HG03354 (cell line): ENCODE measurements at regions not wholly inside any gene's neighbourhood (a gene's known extent, or its start where the extent isn't known, plus 50 kb on each side); places are given as distances from the start of the nearest gene placed in this dataset.
A peak's percentile ranks its signal among the peaks of the same experiment; 100 is the strongest.

Experiments used
- ATAC-seq: cut with Tn5 transposase; IDR thresholded peaks from one replicate; pipeline ENCODE4 v1.9.1; 2021; ENCODE audit warnings: mild to moderate bottlenecking; ENCODE audit not compliant: unreplicated experiment, poor library complexity, severe bottlenecking

DNA sequence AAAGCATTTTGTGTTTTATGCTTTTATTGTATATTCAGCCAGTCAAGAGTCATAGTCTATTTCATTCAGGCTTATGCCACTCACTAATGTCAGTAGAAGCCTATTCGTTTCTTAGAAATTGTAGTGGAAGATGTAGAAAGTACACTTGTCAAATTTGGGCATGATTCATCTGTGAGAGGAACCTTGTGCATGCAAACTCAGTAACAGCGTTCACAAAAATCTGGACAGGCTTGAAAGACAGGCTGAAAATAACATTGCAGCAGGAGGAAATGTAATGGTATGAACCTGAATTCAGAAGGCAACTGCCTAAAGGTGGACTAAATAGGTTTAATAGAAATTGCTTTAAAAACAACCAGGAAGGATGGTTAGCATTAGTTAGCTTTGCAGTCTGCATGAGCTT, 213.5 kb downstream of the CMPK2 start:
- no peak for ATAC-seq

- no peak for ATAC-seq
Measured at GRCh38 chr2:6653281-6653750, 212.4 kb downstream of the CMPK2 start.

DNA sequence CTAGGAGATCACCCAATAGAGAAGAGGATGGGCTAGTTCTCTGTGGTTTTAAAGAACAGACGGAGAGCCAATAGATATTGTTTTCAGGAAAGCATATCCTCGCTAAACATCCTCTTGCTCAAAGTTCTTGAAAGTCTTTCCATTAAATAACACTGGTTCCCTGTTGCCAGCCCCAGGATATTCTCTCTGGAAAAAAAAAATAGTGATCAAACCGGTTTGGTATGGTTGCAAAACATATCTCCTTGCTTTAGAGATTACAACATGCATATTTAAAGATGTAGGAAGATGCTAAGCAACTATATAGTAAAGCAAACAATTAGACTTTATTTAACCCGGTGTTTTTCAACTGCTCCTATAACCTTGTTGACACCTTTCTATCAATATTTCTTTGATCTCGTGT, 211.4 kb downstream of the CMPK2 start:
- no peak for ATAC-seq

DNA sequence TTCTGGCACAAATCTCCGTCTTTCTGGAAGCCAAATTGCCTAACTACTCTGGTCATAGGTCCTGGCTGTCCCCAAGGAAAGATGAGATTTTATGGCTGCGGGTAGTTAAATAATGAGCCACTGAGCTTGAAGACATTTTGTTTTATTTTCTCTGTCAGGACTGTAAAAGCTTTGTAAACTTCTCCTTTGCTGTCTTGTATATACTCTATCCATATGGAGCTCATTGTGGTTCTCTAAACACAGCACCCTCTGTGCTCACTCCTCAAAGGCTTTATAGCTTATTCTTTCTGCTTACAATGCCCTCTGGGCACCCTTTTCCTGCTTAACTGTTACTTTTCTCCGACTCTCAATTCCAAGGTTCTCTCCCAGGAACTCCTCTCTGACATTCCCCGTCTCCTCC, 209.1 kb downstream of the CMPK2 start:
- ATAC-seq = no peak

- ATAC-seq = no peak
Measured at GRCh38 chr2:6657136-6657535, 208.6 kb downstream of the CMPK2 start.

DNA sequence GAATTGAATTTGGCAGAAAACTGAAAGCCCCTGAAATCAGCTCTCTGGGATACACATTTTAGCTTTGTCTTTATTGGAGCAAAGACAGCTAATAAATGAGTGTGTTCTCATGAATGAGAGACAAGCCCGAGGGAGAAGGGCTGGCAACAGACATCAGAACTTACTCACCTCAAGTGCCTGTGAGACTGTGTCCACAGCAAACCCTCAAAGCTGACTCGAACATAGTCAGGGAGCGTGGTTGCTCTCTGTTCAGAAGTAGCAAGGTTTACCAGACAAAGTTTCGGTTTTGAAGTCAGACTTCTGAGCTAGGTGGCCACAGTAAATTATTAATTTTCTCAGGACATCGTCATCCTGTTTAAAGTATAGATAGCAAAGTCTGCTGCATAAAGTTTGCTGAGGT, 207.9 kb downstream of the CMPK2 start:
- peak; percentile 86 for ATAC-seq

GRCh38 chr2:6664332-6665061, 201.2 kb downstream of the CMPK2 start:
- no peak for ATAC-seq

DNA sequence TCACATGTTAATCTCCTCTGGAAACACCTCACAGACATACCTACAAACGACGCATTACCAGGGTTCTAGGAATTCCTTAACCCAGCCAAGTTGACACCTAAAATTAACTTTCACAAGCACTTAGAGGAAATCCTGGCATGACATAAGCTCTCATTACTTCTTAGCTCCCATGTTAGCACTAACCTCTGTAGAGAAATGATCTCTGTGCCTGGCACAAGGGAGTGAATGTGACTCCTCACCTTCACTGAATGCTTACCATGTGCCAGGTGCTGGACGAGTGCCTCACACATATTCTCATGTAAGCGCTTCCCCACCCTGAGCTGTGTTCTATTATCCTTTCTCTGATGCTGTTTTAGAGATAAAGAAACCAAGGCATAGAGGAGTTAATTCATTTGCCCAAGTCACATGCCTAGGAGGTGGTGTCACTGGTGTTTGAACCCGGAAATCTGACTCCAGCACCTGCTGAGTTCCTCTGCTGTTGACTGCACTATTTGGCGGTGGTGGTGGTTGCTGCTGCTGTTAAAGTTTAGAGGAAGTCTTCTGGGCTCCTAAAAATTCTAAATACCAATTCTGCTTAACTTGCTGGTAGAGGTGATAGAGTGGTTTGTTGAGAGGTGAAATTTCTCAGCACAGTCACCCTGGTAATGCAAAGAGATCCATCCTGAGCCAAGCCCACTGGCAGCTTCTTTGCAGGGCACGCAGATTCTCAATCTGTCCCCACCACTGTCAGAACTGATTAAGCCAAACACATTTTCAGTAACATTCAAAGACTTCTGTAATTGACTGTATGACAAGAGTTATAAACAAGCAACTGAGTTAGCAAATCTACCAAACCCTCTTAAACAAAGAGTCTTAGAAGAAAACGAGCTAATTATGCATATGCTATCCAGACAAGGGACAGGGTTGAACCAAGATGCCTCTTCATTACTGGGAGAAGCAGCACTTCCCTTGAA, 200.3 kb downstream of the CMPK2 start:
- no peak for ATAC-seq

DNA sequence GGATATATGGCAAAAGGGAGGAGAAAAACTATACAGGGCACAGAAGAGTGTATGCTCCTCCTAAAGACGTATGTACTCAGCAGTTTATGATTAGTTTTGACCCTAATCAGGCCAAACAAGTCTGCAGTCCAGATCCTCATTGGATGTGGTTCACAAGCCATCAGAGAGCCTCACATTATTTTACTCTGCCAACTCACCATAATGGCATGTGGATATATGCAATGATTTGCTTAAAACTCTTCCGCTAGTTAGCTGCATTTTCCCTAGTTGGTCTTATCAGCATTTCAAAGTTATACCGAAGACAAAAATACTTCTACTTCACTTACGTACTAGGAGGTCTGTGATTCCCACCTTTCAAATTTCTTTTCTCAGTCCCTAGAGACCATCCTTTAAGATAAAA, 198.4 kb downstream of the CMPK2 start:
- no peak for ATAC-seq

DNA sequence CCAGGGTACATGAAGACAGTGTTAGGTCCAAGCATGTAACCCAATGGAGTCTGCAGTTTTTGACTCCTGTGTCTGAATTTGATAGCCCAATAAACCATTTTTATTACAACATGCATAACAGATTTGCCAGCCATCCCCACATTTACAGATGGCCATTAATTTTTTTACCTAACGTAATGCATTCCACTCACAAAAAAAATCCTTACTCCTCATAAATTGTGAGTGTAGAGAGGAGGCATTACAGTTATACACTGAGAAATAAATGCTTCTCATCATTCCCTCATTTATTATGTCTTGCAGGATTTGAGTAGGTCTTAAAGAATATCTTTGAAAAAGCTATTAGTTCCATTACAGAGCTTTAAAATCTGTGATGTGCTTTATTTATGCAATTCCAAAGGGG, 193.8 kb downstream of the CMPK2 start:
- no peak for ATAC-seq

DNA sequence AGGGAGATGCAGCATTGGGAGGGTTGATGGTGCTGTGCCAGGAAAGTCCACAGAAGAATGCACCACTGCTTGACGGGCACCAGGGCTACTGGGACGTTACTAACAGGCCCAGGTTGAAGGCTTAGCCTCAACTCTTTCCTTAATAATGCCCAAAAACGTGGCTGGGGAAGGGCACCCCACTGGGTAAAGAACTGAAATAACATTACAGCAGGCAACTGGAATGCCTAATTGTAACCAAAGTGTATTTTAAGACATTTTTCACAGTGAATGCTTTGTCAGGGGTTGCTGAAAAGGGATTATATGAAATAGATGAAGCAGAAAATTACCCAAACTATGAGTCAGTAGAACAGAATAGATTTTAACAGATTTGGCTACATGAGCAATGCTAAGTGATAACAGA, 191.3 kb downstream of the CMPK2 start:
- no peak for ATAC-seq

DNA sequence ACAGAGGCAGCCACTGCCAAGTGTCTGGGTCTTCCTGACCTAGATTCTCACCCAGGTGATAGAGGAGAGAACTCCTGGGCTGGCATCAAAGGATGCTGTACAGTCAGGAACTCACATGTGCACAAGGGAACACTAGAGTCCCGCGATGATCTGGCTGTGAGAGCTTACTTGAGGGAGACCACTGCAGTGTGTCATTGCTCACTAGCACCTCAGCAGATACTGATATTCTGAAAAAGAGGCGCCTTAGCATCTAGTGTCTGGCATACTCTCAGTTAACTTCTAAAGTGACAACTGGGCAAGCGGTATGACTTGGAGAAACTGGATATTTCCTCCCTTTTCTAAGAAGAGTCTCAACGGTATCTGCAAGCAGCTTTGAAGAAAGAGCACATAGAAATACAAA, 189.9 kb downstream of the CMPK2 start:
- ATAC-seq = no peak

DNA sequence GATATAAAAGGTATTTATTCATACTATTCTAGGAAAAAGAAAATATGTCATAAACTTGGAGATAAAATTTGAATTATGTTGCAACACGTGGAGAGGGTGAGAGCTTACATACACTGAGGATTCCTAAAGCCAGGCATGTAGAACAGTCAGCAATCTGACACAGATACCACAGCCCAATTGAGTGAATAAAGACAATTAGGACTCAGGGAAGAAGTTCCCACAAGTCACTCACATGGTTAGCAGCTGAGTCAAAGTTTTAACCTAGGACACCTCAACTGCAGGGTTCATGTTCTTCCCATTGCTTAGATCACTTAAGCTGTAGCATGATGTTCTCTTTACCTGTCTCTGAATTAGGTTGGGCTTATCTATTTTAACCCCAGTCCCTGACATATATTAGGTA, 189.5 kb downstream of the CMPK2 start:
- no peak for ATAC-seq

DNA sequence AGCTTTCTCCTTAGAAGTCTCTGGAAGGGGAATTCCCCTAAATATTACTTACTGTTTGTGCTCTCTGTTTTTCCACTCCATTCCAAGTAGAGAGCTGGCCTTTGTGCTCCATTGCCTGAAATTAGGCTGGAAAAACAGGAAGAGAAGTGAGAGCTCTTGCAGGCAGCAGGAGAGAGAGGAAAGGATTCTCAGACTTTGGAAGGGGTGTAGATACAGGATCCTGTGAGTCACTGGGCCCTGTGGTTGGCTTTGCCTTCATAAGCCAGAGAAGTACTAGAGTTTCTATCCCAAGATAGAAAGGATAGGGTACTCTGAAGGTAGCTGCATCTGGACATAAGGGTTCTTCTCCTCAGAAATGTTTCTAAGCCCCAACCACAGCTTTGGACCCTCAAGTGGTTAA, 188.9 kb downstream of the CMPK2 start:
- ATAC-seq = no peak

DNA sequence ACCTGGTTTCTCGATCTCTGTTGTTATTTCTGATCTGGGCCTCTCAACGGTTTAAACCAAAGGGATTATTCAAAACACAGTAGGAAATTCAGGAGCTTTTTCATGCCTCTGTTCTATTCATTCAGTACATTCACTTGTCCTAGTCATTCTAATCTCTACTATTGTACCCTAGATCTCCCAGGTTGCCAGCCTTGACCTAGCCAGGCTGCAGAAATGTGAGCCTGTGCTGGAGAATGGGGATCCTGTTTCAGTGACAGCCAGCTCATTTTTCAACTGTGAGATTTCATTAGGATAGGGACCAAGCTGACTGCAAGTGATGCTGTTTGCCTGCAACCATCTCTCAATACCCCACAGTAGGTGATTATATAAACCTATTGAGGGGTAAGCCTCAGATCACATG, 186.2 kb downstream of the CMPK2 start:
- no peak for ATAC-seq

DNA sequence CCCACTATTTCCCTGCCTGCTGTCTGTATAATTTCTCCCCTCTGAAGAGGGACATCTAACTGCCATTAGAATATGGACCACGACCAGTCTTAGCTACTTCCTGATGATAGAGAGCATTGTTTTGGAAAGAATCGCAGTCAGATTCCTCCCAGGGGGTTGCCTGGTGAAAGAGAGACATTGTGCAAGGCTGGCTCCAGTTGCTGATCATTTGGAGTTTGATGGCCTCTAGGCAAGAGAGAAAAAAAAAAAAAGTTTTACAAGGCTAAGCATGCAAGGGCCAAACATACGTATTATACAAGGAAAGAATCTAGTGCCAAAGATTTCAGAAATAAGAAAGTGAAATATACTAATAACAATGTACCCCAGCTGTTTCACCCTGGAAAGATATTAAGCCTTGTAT, 182.2 kb downstream of the CMPK2 start:
- no peak for ATAC-seq

- ATAC-seq = no peak
Measured at GRCh38 chr2:6685447-6685846, 180.3 kb downstream of the CMPK2 start.

- ATAC-seq = no peak
Measured at GRCh38 chr2:6692056-6692455, 173.7 kb downstream of the CMPK2 start.

- no peak for ATAC-seq
Measured at GRCh38 chr2:6692819-6693218, 172.9 kb downstream of the CMPK2 start.

GRCh38 chr2:6694555-6694954, 171.2 kb downstream of the CMPK2 start:
- no peak for ATAC-seq

DNA sequence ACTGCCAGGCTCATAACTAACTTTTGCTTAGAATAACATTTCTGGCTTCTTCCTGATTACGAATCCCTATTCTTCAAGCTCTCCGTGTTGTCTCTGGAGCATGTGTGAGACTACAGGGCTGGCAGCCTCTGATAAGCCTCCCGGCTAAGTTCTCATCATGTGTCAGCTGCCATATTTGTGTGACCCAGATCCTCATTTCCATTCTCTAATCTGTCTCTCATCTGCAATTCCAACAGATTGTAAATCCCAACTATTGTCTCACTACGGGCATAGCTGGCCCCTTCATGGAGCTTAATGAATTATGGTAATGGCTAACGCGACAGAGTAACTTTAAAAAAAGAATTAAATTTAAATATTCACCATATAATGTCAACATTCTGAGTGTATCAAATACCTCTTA, 165.4 kb downstream of the CMPK2 start:
- ATAC-seq = no peak
